ENCODE measurements at regions not wholly inside any gene's neighbourhood (a gene's known extent, or its start where the extent isn't known, plus 50 kb on each side); places are given as distances from the start of the nearest gene placed in this dataset.

- no peak for TF ChIP-seq EZH2 (IDR thresholded peaks at IDR 0.05; ENCODE audit: borderline replicate concordance, low read depth, low read length, severe bottlenecking)
- no peak for TF ChIP-seq CTCF (IDR thresholded peaks at IDR 0.05; ENCODE audit: borderline replicate concordance, extremely low read depth, low read length, poor library complexity, severe bottlenecking)
These were observed 542.2 kb downstream of the XIRP2 start for GRCh38 chr2:167430447-167430846.
